Tibial artery (tissue), 4 donors: ENCODE measurements at regions not wholly inside any gene's neighbourhood (a gene's known extent, or its start where the extent isn't known, plus 50 kb on each side); places are given as distances from the start of the nearest gene placed in this dataset.
"Not testable (repeated sequence)": the region's sequence is repeated elsewhere in the genome, so short reads cannot be mapped to it uniquely, and the experiment has no call there.

Source experiments
- DNase-seq, 2 donors: peaks; one replicate each; pipeline ENCODE4 v3.0.0-alpha.2; 2019
- H3K27ac ChIP-seq, 2 donors: fragments of 200-600 bp; sonication (generic) in 1 of 2; 1 replicate in 1 of 2; 2 replicates in 1 of 2; pipeline ENCODE4 v1.5.1; 2018 to 2019; ENCODE audit warnings: mild to moderate bottlenecking in 1 of 2
- H3K27me3 ChIP-seq, 2 donors: fragments of 200-600 bp; sonication (generic) in 1 of 2; one replicate each; pipeline versions ENCODE4 v1.5.1 to v1.6.0; 2016 to 2019
- H3K36me3 ChIP-seq, 3 donors: fragments of 200-600 bp; sonication (generic) in 2 of 3; one replicate each; pipeline ENCODE4 v1.5.1; 2016 to 2019; ENCODE audit warnings: mild to moderate bottlenecking in 2 of 3
- H3K4me1 ChIP-seq, 4 donors: fragments of 200-600 bp; sonication (generic) in 2 of 4; 1 replicate in 3 of 4; 2 replicates in 1 of 4; pipeline ENCODE4 v1.5.1; 2016 to 2019
- H3K4me3 ChIP-seq, 2 donors: fragments of 200-600 bp; sonication (generic) in 1 of 2; 1 replicate in 1 of 2; 2 replicates in 1 of 2; pipeline ENCODE4 v1.5.1; 2018 to 2019; ENCODE audit warnings: mild to moderate bottlenecking in 2 of 2
- H3K9me3 ChIP-seq, 3 donors: fragments of 200-600 bp; sonication (generic) in 1 of 3; one replicate each; pipeline ENCODE4 v1.5.1; 2016 to 2019
- intact Hi-C: fragments of 100-400 bp; cut with DNase I; formaldehyde crosslinking; loops from one replicate; pipeline ENCODE4 v1.15.0; 2023; ENCODE audit warnings: low total_unique reads
- TF ChIP-seq, protein P1 (sequence below), 2 experiments: fragments of 200-600 bp in 1 of 2; fragments of 450-650 bp in 1 of 2; IDR thresholded peaks; one replicate each; pipeline ENCODE4 v1.5.1; 2017 to 2019; ENCODE audit warnings: antibody characterized with exemption in 2 of 2, mild to moderate bottlenecking in 1 of 2, moderate library complexity in 1 of 2

- Histone ChIP-seq H3K9me3 (no peaks in the 10 kb centered on the region), H3K27ac (no peak overlapping the region), H3K4me1 (no peaks in the 10 kb centered on the region), H3K4me3 (no peak overlapping the region), H3K36me3 (no peaks in the 10 kb centered on the region), H3K27me3 (peaks cover 0 to 4% of the 10 kb centered on the region in 2 donors)
- intact Hi-C loops: no loop called here
- TF ChIP-seq, protein P1, sequence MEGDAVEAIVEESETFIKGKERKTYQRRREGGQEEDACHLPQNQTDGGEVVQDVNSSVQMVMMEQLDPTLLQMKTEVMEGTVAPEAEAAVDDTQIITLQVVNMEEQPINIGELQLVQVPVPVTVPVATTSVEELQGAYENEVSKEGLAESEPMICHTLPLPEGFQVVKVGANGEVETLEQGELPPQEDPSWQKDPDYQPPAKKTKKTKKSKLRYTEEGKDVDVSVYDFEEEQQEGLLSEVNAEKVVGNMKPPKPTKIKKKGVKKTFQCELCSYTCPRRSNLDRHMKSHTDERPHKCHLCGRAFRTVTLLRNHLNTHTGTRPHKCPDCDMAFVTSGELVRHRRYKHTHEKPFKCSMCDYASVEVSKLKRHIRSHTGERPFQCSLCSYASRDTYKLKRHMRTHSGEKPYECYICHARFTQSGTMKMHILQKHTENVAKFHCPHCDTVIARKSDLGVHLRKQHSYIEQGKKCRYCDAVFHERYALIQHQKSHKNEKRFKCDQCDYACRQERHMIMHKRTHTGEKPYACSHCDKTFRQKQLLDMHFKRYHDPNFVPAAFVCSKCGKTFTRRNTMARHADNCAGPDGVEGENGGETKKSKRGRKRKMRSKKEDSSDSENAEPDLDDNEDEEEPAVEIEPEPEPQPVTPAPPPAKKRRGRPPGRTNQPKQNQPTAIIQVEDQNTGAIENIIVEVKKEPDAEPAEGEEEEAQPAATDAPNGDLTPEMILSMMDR (IDR thresholded peaks at IDR 0.05): no peak
- DNase-seq: no peak
Measured at GRCh38 chr14:78029601-78030372, 140.4 kb upstream of the NRXN3 start.

DNA sequence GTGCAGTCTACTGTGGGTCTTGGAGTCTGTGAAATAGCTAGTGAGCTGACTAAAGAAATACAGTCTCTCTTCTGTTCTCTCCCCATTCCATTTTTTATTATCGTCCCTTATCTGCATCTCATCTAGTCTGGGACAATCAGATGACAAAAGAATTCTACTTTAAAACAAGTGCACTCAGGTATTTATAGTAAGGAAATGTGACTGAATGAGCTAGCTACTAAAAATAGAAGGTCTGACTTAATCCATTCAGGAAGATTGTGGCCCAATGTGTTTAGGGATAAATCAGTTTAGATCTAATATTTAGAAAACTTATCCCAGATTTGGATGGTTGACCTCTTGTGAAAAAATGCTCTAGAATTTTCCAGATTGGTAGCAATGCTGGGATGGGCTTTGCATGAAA, 126.8 kb upstream of the NRXN3 start:
- H3K27me3 ChIP-seq: no peaks in the 10 kb centered on the region
- no peak overlapping the region for H3K4me3 ChIP-seq
- no peaks in the 10 kb centered on the region for H3K4me1 ChIP-seq
- no peaks in the 10 kb centered on the region for H3K9me3 ChIP-seq
- no peak overlapping the region for H3K27ac ChIP-seq
- H3K36me3 ChIP-seq: no peaks in the 10 kb centered on the region
- intact Hi-C loops: no loop called here
- TF ChIP-seq, protein P1 (IDR thresholded peaks at IDR 0.05): no peak
- DNase-seq: no peak

- DNase-seq: no peak
- Histone ChIP-seq H3K4me1 (no peaks in the 10 kb centered on the region), H3K4me3 (no peak overlapping the region), H3K36me3 (no peaks in the 10 kb centered on the region), H3K27ac (no peak overlapping the region), H3K27me3 (no peaks in the 10 kb centered on the region), H3K9me3 (no peaks in the 10 kb centered on the region)
- intact Hi-C loops: no loop called here
- TF ChIP-seq, protein P1 (IDR thresholded peaks at IDR 0.05): no peak
Measured at GRCh38 chr14:78048120-78048519, 122.1 kb upstream of the NRXN3 start.

DNA sequence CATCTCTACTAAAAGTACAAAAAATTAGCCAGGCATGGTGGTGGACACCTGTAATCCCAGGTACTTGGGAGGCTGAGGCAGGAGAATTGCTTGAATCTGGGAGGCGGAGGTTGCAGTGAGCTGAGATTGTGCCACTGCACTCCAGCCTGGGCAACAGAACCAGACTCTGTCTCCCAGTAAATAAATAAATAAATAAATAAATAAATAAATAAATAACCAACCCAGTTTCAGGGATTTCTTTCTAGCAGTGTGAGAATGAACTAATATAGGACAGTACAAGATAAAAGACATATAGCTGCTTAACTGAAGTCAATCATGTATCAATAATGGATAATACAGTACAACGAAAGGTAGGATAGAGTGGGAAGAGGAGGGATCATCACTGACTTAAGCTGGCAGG, 113.3 kb upstream of the NRXN3 start:
- DNase-seq, H3K4me3 ChIP-seq, H3K9me3 ChIP-seq, H3K4me1 ChIP-seq, H3K36me3 ChIP-seq, intact Hi-C loops, H3K27ac ChIP-seq, H3K27me3 ChIP-seq: not testable (repeated sequence)

DNA sequence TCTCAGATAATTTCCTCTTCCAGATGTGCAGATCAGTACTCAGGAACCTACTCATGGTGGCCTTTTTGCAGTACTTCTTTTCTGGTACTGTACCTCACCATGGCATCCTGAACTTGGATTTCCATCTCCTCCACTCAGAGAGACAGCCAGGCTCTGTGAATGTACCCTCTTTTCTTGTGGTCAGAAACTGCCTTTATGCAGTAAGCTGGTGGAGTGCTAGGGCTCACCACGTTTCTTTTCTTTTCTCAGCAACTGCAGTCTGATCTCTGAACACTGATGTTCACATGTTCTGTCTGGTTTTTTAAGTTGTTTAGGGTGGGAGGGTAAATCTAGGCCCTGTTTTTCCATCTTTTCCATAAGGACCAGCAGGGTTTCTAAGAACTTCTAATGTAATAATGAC, 99.8 kb upstream of the NRXN3 start:
- DNase-seq: no peak
- Histone ChIP-seq H3K36me3 (no peaks in the 10 kb centered on the region), H3K4me3 (no peak overlapping the region), H3K27me3 (no peaks in the 10 kb centered on the region), H3K4me1 (no peaks in the 10 kb centered on the region), H3K9me3 (no peaks in the 10 kb centered on the region), H3K27ac (no peak overlapping the region)
- intact Hi-C loops: no loop called here
- TF ChIP-seq, protein P1 (IDR thresholded peaks at IDR 0.05): no peak

DNA sequence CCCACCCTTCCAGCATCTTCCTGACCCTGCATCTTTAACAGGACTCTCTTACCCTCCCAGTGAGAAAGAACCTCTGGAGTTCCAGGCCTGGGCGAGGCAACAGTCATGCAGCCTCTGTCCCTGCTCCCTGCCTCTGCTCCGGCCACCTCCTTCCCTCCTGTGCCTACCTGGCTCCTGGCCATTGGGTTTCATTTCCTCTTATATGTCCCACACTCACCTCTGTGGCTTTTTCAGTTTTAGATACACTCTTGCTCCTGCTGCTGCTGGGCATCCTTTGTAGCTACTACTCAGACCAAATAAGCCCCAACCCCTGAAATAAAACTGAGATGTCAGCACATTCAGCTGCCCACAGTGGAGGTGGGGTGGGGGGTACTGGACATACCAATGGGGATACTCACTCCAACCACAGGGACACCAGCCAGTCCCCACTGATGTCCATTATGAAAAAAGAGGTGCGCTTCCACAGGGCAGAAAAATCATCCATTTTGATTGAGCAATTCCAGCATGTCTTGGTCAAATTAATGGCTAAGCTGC, 99.1 kb upstream of the NRXN3 start:
- H3K27me3 ChIP-seq: no peaks in the 10 kb centered on the region
- no peak overlapping the region for H3K27ac ChIP-seq
- no peaks in the 10 kb centered on the region for H3K36me3 ChIP-seq
- TF ChIP-seq, protein P1 (IDR thresholded peaks at IDR 0.05): no peak
- H3K4me1 ChIP-seq: no peaks in the 10 kb centered on the region
- no peak overlapping the region for H3K4me3 ChIP-seq
- no peak for DNase-seq
- intact Hi-C loops: no loop called here
- H3K9me3 ChIP-seq: no peaks in the 10 kb centered on the region
